RPMI8226 (cell line): ENCODE measurements at regions not wholly inside any gene's neighbourhood (a gene's known extent, or its start where the extent isn't known, plus 50 kb on each side); places are given as distances from the start of the nearest gene placed in this dataset.
"Not testable (repeated sequence)": the region's sequence is repeated elsewhere in the genome, so short reads cannot be mapped to it uniquely, and the experiment has no call there.

ENCODE experiments used
- DNase-seq: peaks from one replicate; pipeline ENCODE4 v3.0.0-alpha.2; 2015

DNA sequence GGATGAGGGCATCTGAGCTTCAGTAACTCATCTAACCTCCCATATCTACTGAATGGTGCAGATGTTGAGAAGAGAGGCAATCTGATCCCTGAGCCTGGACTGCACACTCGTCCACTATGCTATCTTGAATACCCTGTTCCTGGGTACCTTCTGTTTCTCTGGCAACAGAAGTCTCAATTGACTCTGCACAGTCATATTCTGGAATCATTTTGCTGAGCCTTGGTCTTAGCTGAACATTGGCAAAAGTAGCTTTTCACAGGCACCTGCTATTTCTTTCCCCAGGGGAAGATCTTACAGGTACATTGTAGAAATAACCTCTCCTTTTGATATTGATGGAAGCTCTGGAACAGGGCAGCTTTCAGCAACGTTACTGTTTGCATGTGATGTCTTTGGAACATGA, 161.5 kb upstream of the GPR101 start:
- DNase-seq = no peak

GRCh38 chrX:137194164-137194563, 160.4 kb upstream of the GPR101 start:
- DNase-seq = peak; percentile 13

- no peak for DNase-seq
Measured at GRCh38 chrX:137187540-137187939, 153.7 kb upstream of the GPR101 start.

DNA sequence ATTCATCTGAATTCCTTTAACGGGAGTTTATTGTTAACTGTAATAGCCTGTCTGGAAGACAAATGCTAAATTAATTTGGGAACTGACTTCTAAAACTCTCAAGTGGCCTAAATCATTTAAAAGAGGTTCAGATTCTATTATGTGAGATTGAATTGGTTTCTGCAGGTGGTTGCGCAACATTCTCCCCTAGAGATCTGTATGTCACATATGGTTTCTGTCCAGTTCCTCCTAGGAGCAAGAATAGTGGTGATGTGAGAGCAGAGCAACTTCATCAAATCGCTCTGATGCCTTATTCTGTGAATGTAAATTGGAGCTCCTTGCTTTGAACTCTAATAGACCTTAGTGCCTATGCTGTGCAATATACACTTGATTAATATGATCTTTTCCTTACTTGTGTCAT, 144.6 kb upstream of the GPR101 start:
- no peak for DNase-seq

GRCh38 chrX:137172317-137172948, 138.6 kb upstream of the GPR101 start:
- no peak for DNase-seq

DNA sequence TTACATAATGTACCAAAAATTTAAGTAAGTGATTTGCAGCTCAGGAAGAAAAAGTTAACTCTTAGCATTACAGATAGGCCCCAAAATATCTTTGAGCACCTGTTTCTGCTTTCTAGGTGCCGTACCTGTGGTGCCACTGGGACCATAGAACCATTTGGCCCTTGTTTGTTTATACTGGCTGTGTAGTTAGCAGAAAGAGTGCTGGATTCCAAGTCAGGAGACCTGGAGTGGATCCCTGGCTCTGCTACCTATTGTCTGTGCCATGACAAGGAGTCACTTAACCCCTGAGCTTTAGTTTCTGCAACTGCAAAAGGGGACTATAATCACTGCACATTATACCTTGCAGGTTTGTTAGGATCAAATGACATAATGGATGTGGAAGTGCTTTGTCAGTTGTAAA, 137.8 kb upstream of the GPR101 start:
- DNase-seq = no peak

DNA sequence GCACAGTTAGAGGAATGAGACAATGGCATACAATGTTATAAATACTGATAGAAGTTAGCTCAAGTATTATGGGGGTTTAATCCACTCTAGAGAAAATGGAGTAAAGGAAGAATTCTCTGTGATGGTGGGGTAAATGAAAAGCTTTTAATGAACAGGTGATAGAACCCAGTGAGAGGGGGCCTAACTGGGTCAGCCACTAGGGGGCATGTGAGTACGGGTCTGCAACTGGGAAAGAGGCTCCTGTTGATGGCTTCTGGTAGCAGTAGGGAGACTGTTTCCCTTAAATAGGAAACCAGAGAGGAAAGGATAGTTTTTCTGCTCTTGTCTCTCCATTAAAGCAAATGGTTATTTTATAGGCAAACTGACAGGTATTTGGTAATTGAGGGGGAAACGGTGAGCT, 132.8 kb upstream of the GPR101 start:
- DNase-seq = no peak

- no peak for DNase-seq
Measured at GRCh38 chrX:137164329-137164728, 130.5 kb upstream of the GPR101 start.

- DNase-seq = no peak
Measured at GRCh38 chrX:137151403-137151802, 117.6 kb upstream of the GPR101 start.

GRCh38 chrX:137143864-137144263, 110.1 kb upstream of the GPR101 start:
- DNase-seq = no peak

DNA sequence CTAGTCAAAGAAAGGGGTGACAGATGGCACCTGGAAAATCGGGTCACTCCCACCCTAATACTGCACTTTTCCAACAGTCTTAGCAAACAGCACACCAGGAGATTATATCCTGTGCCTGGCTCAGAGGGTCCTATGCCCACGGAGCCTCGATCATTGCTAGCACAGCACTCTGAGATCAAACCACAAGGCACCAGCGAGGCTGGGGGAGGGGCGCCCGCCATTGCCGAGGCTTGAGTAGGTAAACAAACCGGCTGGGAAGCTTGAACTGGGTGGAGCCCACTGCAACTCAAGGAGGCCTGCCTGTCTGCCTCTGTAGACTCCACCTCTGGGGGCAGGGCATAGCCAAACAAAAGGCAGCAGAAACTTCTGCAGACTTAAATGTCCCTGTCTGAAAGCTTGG, 88.9 kb upstream of the GPR101 start:
- not testable (repeated sequence) for DNase-seq

DNA sequence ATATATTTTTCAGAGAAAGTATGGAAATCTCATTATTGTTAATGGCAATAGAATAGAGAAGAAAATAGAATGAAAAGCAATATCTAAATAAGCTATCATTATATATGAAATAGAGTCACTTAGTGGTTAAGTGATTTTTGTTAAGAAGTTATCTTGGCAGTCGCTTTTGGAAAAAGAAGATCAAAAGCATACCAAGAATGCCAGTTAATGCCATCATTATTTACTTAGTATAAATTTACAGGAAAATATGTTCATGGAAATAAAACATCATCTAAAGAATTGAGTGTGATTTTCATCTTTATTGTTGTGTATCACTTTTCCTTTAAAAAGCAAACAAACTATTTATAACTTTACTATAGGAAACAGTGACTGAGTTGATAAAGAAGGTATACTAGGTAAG, 85.3 kb upstream of the GPR101 start:
- no peak for DNase-seq

- DNase-seq = no peak
Measured at GRCh38 chrX:137118536-137118935, 84.7 kb upstream of the GPR101 start.

- DNase-seq = no peak
Measured at GRCh38 chrX:137118136-137118535, 84.3 kb upstream of the GPR101 start.

- DNase-seq = not testable (repeated sequence)
Measured at GRCh38 chrX:137107877-137108276, 74.1 kb upstream of the GPR101 start.

DNA sequence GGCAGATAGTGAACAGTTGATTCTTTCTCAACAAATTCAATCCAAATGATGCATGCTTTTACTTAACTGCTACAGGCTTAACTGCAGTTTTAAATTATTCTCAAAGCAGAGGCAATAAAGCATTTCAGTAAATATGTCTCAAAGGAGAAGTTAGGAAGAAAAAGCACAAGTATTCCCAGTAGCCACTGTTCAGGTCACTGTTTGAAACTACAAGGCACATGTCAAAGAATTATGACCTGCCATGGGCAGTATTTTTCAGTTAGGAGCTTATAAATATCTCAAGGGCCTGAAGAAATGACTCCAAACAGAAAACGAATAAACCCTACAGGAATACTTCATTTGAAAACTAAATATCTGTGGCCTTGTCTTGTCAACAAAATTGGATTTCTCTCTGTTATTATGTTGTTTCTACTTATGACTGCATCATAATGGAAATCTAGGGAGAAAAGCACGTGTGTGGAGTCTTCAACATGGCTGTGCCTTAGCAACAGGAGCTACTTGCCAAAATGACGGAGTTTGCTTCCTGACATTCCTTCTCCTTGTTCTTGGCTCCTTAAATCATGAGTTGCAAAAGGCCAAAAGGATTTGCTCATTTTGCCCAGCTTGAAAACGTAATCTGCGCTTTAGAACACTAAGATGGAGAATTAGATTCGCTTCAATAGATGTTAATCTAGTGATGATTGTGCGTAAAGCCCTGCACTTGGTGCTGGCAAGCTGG, 67.6 kb upstream of the GPR101 start:
- no peak for DNase-seq
